Chondrocyte (in vitro differentiated cells): ENCODE measurements at regions not wholly inside any gene's neighbourhood (a gene's known extent, or its start where the extent isn't known, plus 50 kb on each side); places are given as distances from the start of the nearest gene placed in this dataset.

Experiments
- DNase-seq: peaks from one replicate; pipeline ENCODE4 v3.0.0; 2021; ENCODE audit warnings: mixed read lengths, low spot score
- H3K27ac Mint-ChIP-seq: one replicate; pipeline ENCODE4 v1.8.0; 2021; ENCODE audit warnings: mild to moderate bottlenecking, moderate library complexity, mixed read lengths; ENCODE audit not compliant: unreplicated experiment
- H3K27me3 Mint-ChIP-seq: 2 replicates; pipeline ENCODE4 v1.8.0; 2021; ENCODE audit warnings: low read depth, mixed read lengths
- H3K36me3 Mint-ChIP-seq: 2 replicates; pipeline ENCODE4 v1.8.0; 2021; ENCODE audit warnings: low read depth, mixed read lengths
- H3K4me1 Mint-ChIP-seq: 2 replicates; pipeline ENCODE4 v1.8.0; 2021; ENCODE audit warnings: low read depth, mild to moderate bottlenecking, mixed read lengths
- H3K4me3 Mint-ChIP-seq: one replicate; pipeline ENCODE4 v1.8.0; 2021; ENCODE audit warnings: mild to moderate bottlenecking, moderate library complexity, mixed read lengths; ENCODE audit not compliant: unreplicated experiment
- H3K9me3 Mint-ChIP-seq: 2 replicates; pipeline ENCODE4 v1.8.0; 2021; ENCODE audit warnings: low read depth, mixed read lengths
- CTCF ChIP-seq: fragments of 200-600 bp; sonication (generic); IDR thresholded peaks from 2 replicates; pipeline ENCODE4 v1.5.0; 2021; ENCODE audit warnings: antibody characterized with exemption, mild to moderate bottlenecking, moderate library complexity

GRCh38 chr4:36394352-36394903, 113.0 kb downstream of the DTHD1 start:
- TF ChIP-seq CTCF, result no peak
- Mint-ChIP-seq H3K9me3 (no peaks in the 10 kb centered on the region), H3K4me3 (no peak overlapping the region), H3K27ac (no peak overlapping the region), H3K36me3 (no peaks in the 10 kb centered on the region), H3K4me1 (no peaks in the 10 kb centered on the region), H3K27me3 (peaks cover 15% of the 10 kb centered on the region)
- DNase-seq, result no peak

GRCh38 chr4:36399762-36400353, 118.4 kb downstream of the DTHD1 start:
- no peaks in the 10 kb centered on the region for H3K36me3 Mint-ChIP-seq
- TF ChIP-seq CTCF, result peak; percentile 91
- no peak for DNase-seq
- H3K27me3 Mint-ChIP-seq, result peaks cover 31% of the 10 kb centered on the region
- no peaks in the 10 kb centered on the region for H3K9me3 Mint-ChIP-seq
- no peak overlapping the region for H3K27ac Mint-ChIP-seq
- no peak overlapping the region for H3K4me3 Mint-ChIP-seq
- no peaks in the 10 kb centered on the region for H3K4me1 Mint-ChIP-seq

GRCh38 chr4:36402008-36402758, 120.8 kb downstream of the DTHD1 start:
- TF ChIP-seq CTCF, result no peak
- Mint-ChIP-seq H3K9me3 (no peaks in the 10 kb centered on the region), H3K27me3 (peaks cover 29% of the 10 kb centered on the region), H3K36me3 (no peaks in the 10 kb centered on the region), H3K27ac (no peak overlapping the region), H3K4me3 (no peak overlapping the region), H3K4me1 (no peaks in the 10 kb centered on the region)
- no peak for DNase-seq

DNA sequence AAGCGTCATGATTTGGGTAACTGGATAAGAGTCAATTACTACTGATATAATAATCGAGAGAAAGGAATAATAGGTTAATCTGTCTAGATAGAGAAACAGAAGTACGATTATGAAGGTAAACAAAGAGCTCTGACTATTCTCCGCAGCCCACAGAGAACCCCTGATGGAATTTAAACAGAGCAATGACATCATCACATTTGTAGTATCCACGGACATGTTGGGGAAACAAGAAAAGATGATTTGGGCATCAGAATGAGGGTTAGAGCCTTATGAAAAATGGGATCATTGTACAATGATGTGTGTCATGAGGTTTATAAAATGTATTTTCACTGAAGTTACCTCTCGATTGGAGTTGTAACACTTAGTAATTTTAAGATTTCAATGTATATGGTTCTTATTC, 129.9 kb downstream of the DTHD1 start:
- peaks cover 25% of the 10 kb centered on the region for H3K27me3 Mint-ChIP-seq
- TF ChIP-seq CTCF, result no peak
- H3K4me3 Mint-ChIP-seq, result no peak overlapping the region
- H3K4me1 Mint-ChIP-seq, result no peaks in the 10 kb centered on the region
- H3K27ac Mint-ChIP-seq, result no peak overlapping the region
- H3K9me3 Mint-ChIP-seq, result no peaks in the 10 kb centered on the region
- H3K36me3 Mint-ChIP-seq, result no peaks in the 10 kb centered on the region
- no peak for DNase-seq

GRCh38 chr4:36414248-36414647, 132.8 kb downstream of the DTHD1 start:
- H3K4me1 Mint-ChIP-seq, result no peaks in the 10 kb centered on the region
- DNase-seq, result no peak
- H3K27ac Mint-ChIP-seq, result no peak overlapping the region
- no peaks in the 10 kb centered on the region for H3K36me3 Mint-ChIP-seq
- H3K9me3 Mint-ChIP-seq, result no peaks in the 10 kb centered on the region
- peaks cover 31% of the 10 kb centered on the region for H3K27me3 Mint-ChIP-seq
- no peak overlapping the region for H3K4me3 Mint-ChIP-seq
- peak; percentile 78 for TF ChIP-seq CTCF
